CD14-positive monocyte (primary cell): ENCODE measurements at regions not wholly inside any gene's neighbourhood (a gene's known extent, or its start where the extent isn't known, plus 50 kb on each side); places are given as distances from the start of the nearest gene placed in this dataset.

Source experiments
- DNase-seq, 3 donors: peaks; one replicate each; pipeline ENCODE4 v3.0.0-alpha.2; 2011 to 2022
- H2AFZ ChIP-seq: 2 replicates; pipeline ENCODE4 v1.6.0; 2012; ENCODE audit warnings: mild to moderate bottlenecking, low read depth, low read length, inconsistent platforms; ENCODE audit not compliant: insufficient read depth, poor library complexity, severe bottlenecking
- H3K27ac ChIP-seq, 2 donors: 1 replicate in 1 of 2; 2 replicates in 1 of 2; pipeline ENCODE4 v1.5.1; 2012 to 2013; ENCODE audit warnings: low read length in 2 of 2, control low read depth in 1 of 2, inconsistent platforms in 1 of 2, low read depth in 1 of 2, mild to moderate bottlenecking in 1 of 2
- H3K27me3 ChIP-seq, 2 donors: one replicate each; pipeline versions ENCODE4 v1.6.0 to v1.6.1; 2011 to 2013; ENCODE audit warnings: low read length in 2 of 2; ENCODE audit not compliant: control insufficient read depth in 2 of 2, insufficient read depth in 2 of 2
- H3K36me3 ChIP-seq, 2 donors: replicated peaks in 1 of 2; 1 replicate in 1 of 2; 2 replicates in 1 of 2; pipeline versions ENCODE4 v1.5.1 to v1.6.1; 2012 to 2013; ENCODE audit warnings: low read length in 2 of 2, control low read depth in 1 of 2, inconsistent platforms in 1 of 2, mild to moderate bottlenecking in 1 of 2; ENCODE audit not compliant: insufficient read depth in 2 of 2, control insufficient read depth in 1 of 2
- H3K4me1 ChIP-seq, 2 donors: 1 replicate in 1 of 2; 2 replicates in 1 of 2; pipeline versions ENCODE4 v1.5.1 to v1.6.1; 2012 to 2013; ENCODE audit warnings: low read length in 2 of 2, control low read depth in 1 of 2, inconsistent platforms in 1 of 2, mild to moderate bottlenecking in 1 of 2, moderate library complexity in 1 of 2; ENCODE audit not compliant: insufficient read depth in 2 of 2, control insufficient read depth in 1 of 2
- H3K4me2 ChIP-seq: replicated peaks from 2 replicates; pipeline ENCODE3; 2012; ENCODE audit warnings: low read length, moderate library complexity, mild to moderate bottlenecking; ENCODE audit not compliant: poor library complexity, severe bottlenecking; ENCODE audit errors: extremely low read depth
- H3K4me3 ChIP-seq, 3 experiments: fragments of 200-600 bp in 1 of 3; sonication (generic) in 1 of 3; replicated peaks in 1 of 3; 1 replicate in 2 of 3; 2 replicates in 1 of 3; pipeline ENCODE4 v1.5.1; 2011 to 2013; ENCODE audit warnings: low read length in 3 of 3, mild to moderate bottlenecking in 3 of 3, control low read depth in 2 of 3, low read depth in 2 of 3, inconsistent platforms in 1 of 3, moderate library complexity in 1 of 3
- H3K79me2 ChIP-seq: 2 replicates; pipeline ENCODE4 v1.6.0; 2012; ENCODE audit warnings: mild to moderate bottlenecking, control low read depth, inconsistent platforms, low read length, moderate library complexity; ENCODE audit not compliant: insufficient read depth
- H3K9ac ChIP-seq: 2 replicates; pipeline ENCODE4 v1.6.0; 2017; ENCODE audit warnings: low read length, mild to moderate bottlenecking; ENCODE audit not compliant: insufficient read depth, poor library complexity, severe bottlenecking
- H3K9me3 ChIP-seq, 2 donors: replicated peaks in 1 of 2; 1 replicate in 1 of 2; 2 replicates in 1 of 2; pipeline versions ENCODE4 v1.5.1 to v1.6.1; 2012 to 2013; ENCODE audit warnings: low read length in 2 of 2, control low read depth in 1 of 2; ENCODE audit not compliant: control insufficient read depth in 1 of 2, insufficient read depth in 1 of 2
- H4K20me1 ChIP-seq: 2 replicates; pipeline ENCODE4 v1.6.0; 2012; ENCODE audit warnings: mild to moderate bottlenecking, low read length, control low read depth, moderate library complexity; ENCODE audit not compliant: insufficient read depth
- H3K27ac Mint-ChIP-seq, 7 donors: one replicate each; pipeline ENCODE4 v1.8.0; 2020; ENCODE audit warnings: mild to moderate bottlenecking in 7 of 7, mixed read lengths in 7 of 7, moderate library complexity in 6 of 7, inconsistent platforms in 2 of 7
- H3K27me3 Mint-ChIP-seq, 3 donors: one replicate each; pipeline ENCODE4 v1.8.0; 2021 to 2022; ENCODE audit warnings: low read depth in 3 of 3, mild to moderate bottlenecking in 3 of 3, mixed read lengths in 3 of 3, moderate library complexity in 3 of 3, inconsistent platforms in 1 of 3
- H3K36me3 Mint-ChIP-seq, 2 donors: one replicate each; pipeline ENCODE4 v1.8.0; 2020; ENCODE audit warnings: mixed read lengths in 2 of 2, inconsistent platforms in 1 of 2, mild to moderate bottlenecking in 1 of 2
- H3K4me1 Mint-ChIP-seq: one replicate; pipeline ENCODE4 v1.8.0; 2020; ENCODE audit warnings: mild to moderate bottlenecking, mixed read lengths
- H3K4me3 Mint-ChIP-seq, 2 donors: one replicate each; pipeline ENCODE4 v1.8.0; 2020; ENCODE audit warnings: mild to moderate bottlenecking in 2 of 2, mixed read lengths in 2 of 2, moderate library complexity in 1 of 2
- H3K9me3 Mint-ChIP-seq, 7 donors: one replicate each; pipeline ENCODE4 v1.8.0; 2020 to 2022; ENCODE audit warnings: mixed read lengths in 7 of 7, mild to moderate bottlenecking in 6 of 7, moderate library complexity in 6 of 7, inconsistent platforms in 2 of 7
- WGBS: methylation state at CpG from one replicate; pipeline ENCODE4 v1.1.5; 2013; ENCODE audit warnings: missing lambda C conversion rate; ENCODE audit not compliant: insufficient coverage; 5-methylcytosine and 5-hydroxymethylcytosine counted together
- intact Hi-C, 2 donors: fragments of 100-400 bp; cut with micrococcal nuclease; formaldehyde crosslinking; loops; one replicate each; pipeline versions ENCODE4 v1.15.0 to v1.15.1; 2023
- TF ChIP-seq, protein P1 (sequence below): fragments of 200-600 bp; IDR thresholded peaks from one replicate; pipeline ENCODE4 v1.8.0; 2022; ENCODE audit warnings: antibody characterized with exemption, mild to moderate bottlenecking

DNA sequence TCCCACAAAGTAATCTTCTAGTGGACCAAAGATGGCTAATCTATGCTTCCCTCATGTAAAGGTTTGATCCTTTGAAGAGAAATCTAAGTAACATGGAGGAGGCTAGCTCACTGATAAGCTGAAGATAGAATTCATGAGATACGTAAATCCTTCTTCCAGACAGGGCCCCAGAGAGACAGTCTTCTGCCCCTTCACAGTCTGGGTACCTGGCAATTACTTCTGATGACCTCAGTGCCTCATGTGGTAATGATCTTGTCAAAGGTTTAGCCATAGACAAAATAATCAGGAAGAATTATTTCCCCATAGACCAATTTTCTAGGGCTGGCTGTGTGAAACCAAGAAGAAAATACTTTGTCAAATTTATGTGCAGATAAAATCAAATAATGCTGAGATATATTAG is 495.8 kb downstream of the METTL4 start:
- Mint-ChIP-seq H3K27me3 (no peaks in the 10 kb centered on the region), H3K36me3 (no peaks in the 10 kb centered on the region), H3K9me3 (peaks cover 0 to 4% (median 2%) of the 10 kb centered on the region in 7 donors), H3K4me3 (no peak overlapping the region), H3K27ac (no peak overlapping the region), H3K4me1 (no peaks in the 10 kb centered on the region)
- TF ChIP-seq, protein P1, sequence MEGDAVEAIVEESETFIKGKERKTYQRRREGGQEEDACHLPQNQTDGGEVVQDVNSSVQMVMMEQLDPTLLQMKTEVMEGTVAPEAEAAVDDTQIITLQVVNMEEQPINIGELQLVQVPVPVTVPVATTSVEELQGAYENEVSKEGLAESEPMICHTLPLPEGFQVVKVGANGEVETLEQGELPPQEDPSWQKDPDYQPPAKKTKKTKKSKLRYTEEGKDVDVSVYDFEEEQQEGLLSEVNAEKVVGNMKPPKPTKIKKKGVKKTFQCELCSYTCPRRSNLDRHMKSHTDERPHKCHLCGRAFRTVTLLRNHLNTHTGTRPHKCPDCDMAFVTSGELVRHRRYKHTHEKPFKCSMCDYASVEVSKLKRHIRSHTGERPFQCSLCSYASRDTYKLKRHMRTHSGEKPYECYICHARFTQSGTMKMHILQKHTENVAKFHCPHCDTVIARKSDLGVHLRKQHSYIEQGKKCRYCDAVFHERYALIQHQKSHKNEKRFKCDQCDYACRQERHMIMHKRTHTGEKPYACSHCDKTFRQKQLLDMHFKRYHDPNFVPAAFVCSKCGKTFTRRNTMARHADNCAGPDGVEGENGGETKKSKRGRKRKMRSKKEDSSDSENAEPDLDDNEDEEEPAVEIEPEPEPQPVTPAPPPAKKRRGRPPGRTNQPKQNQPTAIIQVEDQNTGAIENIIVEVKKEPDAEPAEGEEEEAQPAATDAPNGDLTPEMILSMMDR: no peak
- Histone ChIP-seq H3K9me3 (no peaks in the 10 kb centered on the region), H3K9ac (no peak overlapping the region), H4K20me1 (no peaks in the 10 kb centered on the region), H2AFZ (no peak overlapping the region), H3K27me3 (no peaks in the 10 kb centered on the region), H3K4me2 (no peak overlapping the region), H3K36me3 (no peaks in the 10 kb centered on the region), H3K79me2 (no peaks in the 10 kb centered on the region), H3K27ac (no peak overlapping the region), H3K4me1 (no peaks in the 10 kb centered on the region), H3K4me3 (no peak overlapping the region)
- intact Hi-C loops: no loop called here
- DNase-seq: no peak
- WGBS: 100% methylated on average over 1 of the region's 1 CpG

DNA sequence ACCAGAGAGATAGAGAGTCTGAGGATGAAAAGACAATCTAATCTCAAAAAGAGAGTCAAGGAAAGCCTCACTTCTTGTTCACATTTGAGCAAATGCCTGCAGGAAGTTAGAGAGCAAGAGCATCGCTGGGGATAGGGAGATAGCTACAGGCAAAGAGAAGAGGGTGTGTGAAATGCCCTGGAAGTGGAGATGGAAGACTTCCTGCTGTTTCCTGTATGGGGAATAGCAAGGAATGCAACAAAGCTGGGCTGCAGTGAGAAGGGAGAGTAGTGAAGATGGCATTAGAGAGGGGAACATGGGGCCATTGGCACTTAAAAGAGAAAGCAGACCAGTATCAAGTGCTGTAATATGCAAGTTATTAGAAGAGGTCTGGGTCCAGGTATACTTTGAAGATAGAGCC is 488.6 kb downstream of the METTL4 start:
- Mint-ChIP-seq H3K27ac (no peak overlapping the region), H3K4me3 (no peak overlapping the region), H3K36me3 (no peaks in the 10 kb centered on the region), H3K27me3 (no peaks in the 10 kb centered on the region), H3K4me1 (peaks cover 6% of the 10 kb centered on the region), H3K9me3 (no peaks in the 10 kb centered on the region)
- DNase-seq: no peak
- H4K20me1 ChIP-seq: no peaks in the 10 kb centered on the region
- peaks cover under 1 to 3% of the 10 kb centered on the region in 2 donors for H3K4me1 ChIP-seq
- H3K36me3 ChIP-seq: no peaks in the 10 kb centered on the region
- H3K4me3 ChIP-seq: no peak overlapping the region
- TF ChIP-seq, protein P1: no peak
- H3K27me3 ChIP-seq: no peaks in the 10 kb centered on the region
- intact Hi-C loops: no loop called here
- H3K9ac ChIP-seq: no peak overlapping the region
- WGBS: 75% methylated on average over 1 of the region's 1 CpG
- no peak overlapping the region for H2AFZ ChIP-seq
- no peak overlapping the region for H3K4me2 ChIP-seq
- H3K9me3 ChIP-seq: no peaks in the 10 kb centered on the region
- H3K27ac ChIP-seq: no peak overlapping the region
- no peaks in the 10 kb centered on the region for H3K79me2 ChIP-seq
